ENCODE measurements at regions not wholly inside any gene's neighbourhood (a gene's known extent, or its start where the extent isn't known, plus 50 kb on each side); places are given as distances from the start of the nearest gene placed in this dataset.

GRCh38 chr1:37153116-37154100 is 119.1 kb upstream of the GRIK3 start:
- TF ChIP-seq CTCF (IDR thresholded peaks at IDR 0.05; ENCODE audit: insufficient read depth, low read length) (no peak), SPI1 (IDR thresholded peaks at IDR 0.05; ENCODE audit: borderline replicate concordance, low read depth) (no peak), GABPA (IDR thresholded peaks at IDR 0.05; ENCODE audit: low read depth) (no peak), REST (IDR thresholded peaks at IDR 0.05; ENCODE audit: insufficient replicate concordance, low read depth) (no peak)
